ENCODE measurements at regions not wholly inside any gene's neighbourhood (a gene's known extent, or its start where the extent isn't known, plus 50 kb on each side); places are given as distances from the start of the nearest gene placed in this dataset.

- H3K36me3 Mint-ChIP-seq (ENCODE audit: insufficient read depth), result no peaks in the 10 kb centered on the region
- H3K4me3 Mint-ChIP-seq, result no peak overlapping the region
- DNase-seq (no peak), ATAC-seq (no peak)
- no peaks in the 10 kb centered on the region for H3K27me3 Mint-ChIP-seq (ENCODE audit: low read depth)
- no peaks in the 10 kb centered on the region for H3K9me3 Mint-ChIP-seq
- H3K4me1 Mint-ChIP-seq (ENCODE audit: low read depth), result no peaks in the 10 kb centered on the region
Measured at GRCh38 chr1:221085701-221086375, 206.6 kb downstream of the HLX start.

- Mint-ChIP-seq H3K4me3 (no peak overlapping the region), H3K36me3 (ENCODE audit: insufficient read depth) (no peaks in the 10 kb centered on the region), H3K4me1 (ENCODE audit: low read depth) (no peaks in the 10 kb centered on the region), H3K9me3 (no peaks in the 10 kb centered on the region), H3K27me3 (ENCODE audit: low read depth) (no peaks in the 10 kb centered on the region)
- ATAC-seq (no peak), DNase-seq (no peak)
Measured at GRCh38 chr1:221087919-221088318, 208.7 kb downstream of the HLX start.

- Mint-ChIP-seq H3K9me3 (no peaks in the 10 kb centered on the region), H3K36me3 (ENCODE audit: insufficient read depth) (no peaks in the 10 kb centered on the region), H3K4me1 (ENCODE audit: low read depth) (no peaks in the 10 kb centered on the region), H3K4me3 (no peak overlapping the region), H3K27me3 (ENCODE audit: low read depth) (no peaks in the 10 kb centered on the region)
- no peak for DNase-seq
- ATAC-seq, result no peak
Measured at GRCh38 chr1:221089273-221089672, 210.0 kb downstream of the HLX start.

- Mint-ChIP-seq H3K27me3 (ENCODE audit: low read depth) (no peaks in the 10 kb centered on the region), H3K4me3 (no peak overlapping the region), H3K9me3 (no peaks in the 10 kb centered on the region), H3K4me1 (ENCODE audit: low read depth) (no peaks in the 10 kb centered on the region), H3K36me3 (ENCODE audit: insufficient read depth) (no peaks in the 10 kb centered on the region)
- no peak for ATAC-seq
- no peak for DNase-seq
Measured at GRCh38 chr1:221089803-221090202, 210.6 kb downstream of the HLX start.

GRCh38 chr1:221093903-221094791 is 214.9 kb downstream of the HLX start:
- Mint-ChIP-seq H3K4me1 (ENCODE audit: low read depth) (no peaks in the 10 kb centered on the region), H3K27me3 (ENCODE audit: low read depth) (no peaks in the 10 kb centered on the region), H3K4me3 (no peak overlapping the region)

GRCh38 chr1:221097479-221098281 is 218.4 kb downstream of the HLX start:
- peaks cover 3% of the 10 kb centered on the region for H3K9me3 Mint-ChIP-seq
- no peak overlapping the region for H3K4me3 Mint-ChIP-seq
- DNase-seq, result no peak
- H3K27me3 Mint-ChIP-seq (ENCODE audit: low read depth), result peaks cover 3% of the 10 kb centered on the region
- peak in 1 of 2 donors; percentile 28 for ATAC-seq
- H3K36me3 Mint-ChIP-seq (ENCODE audit: insufficient read depth), result no peaks in the 10 kb centered on the region
- H3K4me1 Mint-ChIP-seq (ENCODE audit: low read depth), result no peaks in the 10 kb centered on the region

More at GRCh38 chr1:221093903-221094791, 214.9 kb downstream of the HLX start:
- ATAC-seq (no peak), DNase-seq (no peak)
- Mint-ChIP-seq H3K36me3 (ENCODE audit: insufficient read depth) (no peaks in the 10 kb centered on the region), H3K9me3 (peaks cover 3% of the 10 kb centered on the region)

GRCh38 chr1:221098471-221099405 is 219.5 kb downstream of the HLX start:
- Mint-ChIP-seq H3K4me3 (no peak overlapping the region), H3K4me1 (ENCODE audit: low read depth) (no peaks in the 10 kb centered on the region), H3K27me3 (ENCODE audit: low read depth) (peaks cover 3% of the 10 kb centered on the region), H3K36me3 (ENCODE audit: insufficient read depth) (no peaks in the 10 kb centered on the region), H3K9me3 (peaks cover 3% of the 10 kb centered on the region)
- ATAC-seq (no peak), DNase-seq (no peak)

- peaks cover 3% of the 10 kb centered on the region for H3K27me3 Mint-ChIP-seq (ENCODE audit: low read depth)
- no peak overlapping the region for H3K4me3 Mint-ChIP-seq
- DNase-seq, result no peak
- no peak for ATAC-seq
- no peaks in the 10 kb centered on the region for H3K36me3 Mint-ChIP-seq (ENCODE audit: insufficient read depth)
- H3K9me3 Mint-ChIP-seq, result peaks cover 3% of the 10 kb centered on the region
- no peaks in the 10 kb centered on the region for H3K4me1 Mint-ChIP-seq (ENCODE audit: low read depth)
Measured at GRCh38 chr1:221099747-221100595, 220.7 kb downstream of the HLX start.

- Mint-ChIP-seq H3K4me1 (ENCODE audit: low read depth) (no peaks in the 10 kb centered on the region), H3K27me3 (ENCODE audit: low read depth) (peaks cover 3% of the 10 kb centered on the region)
- no peak for ATAC-seq
Measured at GRCh38 chr1:221100611-221101010, 221.4 kb downstream of the HLX start.

GRCh38 chr1:221101807-221102605 is 222.8 kb downstream of the HLX start:
- Mint-ChIP-seq H3K27me3 (ENCODE audit: low read depth) (peaks cover 3% of the 10 kb centered on the region), H3K4me1 (ENCODE audit: low read depth) (peaks cover 2% of the 10 kb centered on the region), H3K9me3 (peaks cover 3% of the 10 kb centered on the region), H3K36me3 (ENCODE audit: insufficient read depth) (no peaks in the 10 kb centered on the region), H3K4me3 (no peak overlapping the region)
- no peak for ATAC-seq
- DNase-seq, result no peak

More at GRCh38 chr1:221100611-221101010, 221.4 kb downstream of the HLX start:
- no peaks in the 10 kb centered on the region for H3K36me3 Mint-ChIP-seq (ENCODE audit: insufficient read depth)
- DNase-seq, result no peak
- peaks cover 3% of the 10 kb centered on the region for H3K9me3 Mint-ChIP-seq
- no peak overlapping the region for H3K4me3 Mint-ChIP-seq

GRCh38 chr1:221104596-221104995 is 225.4 kb downstream of the HLX start:
- ATAC-seq (no peak), DNase-seq (no peak)
- Mint-ChIP-seq H3K4me1 (ENCODE audit: low read depth) (peaks cover 2% of the 10 kb centered on the region), H3K9me3 (no peaks in the 10 kb centered on the region), H3K27me3 (ENCODE audit: low read depth) (peaks cover 3% of the 10 kb centered on the region), H3K4me3 (no peak overlapping the region), H3K36me3 (ENCODE audit: insufficient read depth) (no peaks in the 10 kb centered on the region)

- H3K27me3 Mint-ChIP-seq (ENCODE audit: low read depth), result peaks cover 3% of the 10 kb centered on the region
- H3K9me3 Mint-ChIP-seq, result no peaks in the 10 kb centered on the region
- H3K4me1 Mint-ChIP-seq (ENCODE audit: low read depth), result peaks cover 2% of the 10 kb centered on the region
- DNase-seq (no peak), ATAC-seq (no peak)
- no peak overlapping the region for H3K4me3 Mint-ChIP-seq
- no peaks in the 10 kb centered on the region for H3K36me3 Mint-ChIP-seq (ENCODE audit: insufficient read depth)
Measured at GRCh38 chr1:221105578-221105977, 226.3 kb downstream of the HLX start.
